ENCODE measurements at regions not wholly inside any gene's neighbourhood (a gene's known extent, or its start where the extent isn't known, plus 50 kb on each side); places are given as distances from the start of the nearest gene placed in this dataset.

GRCh38 chr9:16275795-16276624 lies 594.5 kb downstream of the BNC2 start:
- TF ChIP-seq SUZ12 (IDR thresholded peaks at IDR 0.05) (no peak), FOXK2 (IDR thresholded peaks at IDR 0.05) (no peak), ELF4 (IDR thresholded peaks at IDR 0.05) (no peak), TARDBP (IDR thresholded peaks at IDR 0.05) (no peak), BHLHE40 (IDR thresholded peaks at IDR 0.05; ENCODE audit: borderline replicate concordance) (no peak), SP1 (IDR thresholded peaks at IDR 0.05) (no peak), FOXA1 (IDR thresholded peaks at IDR 0.05) (no peak), HDGF (IDR thresholded peaks at IDR 0.05; ENCODE audit: borderline replicate concordance) (no peak), NFRKB (IDR thresholded peaks at IDR 0.05) (no peak)
